GM12878 (cell line): ENCODE measurements at regions not wholly inside any gene's neighbourhood (a gene's known extent, or its start where the extent isn't known, plus 50 kb on each side); places are given as distances from the start of the nearest gene placed in this dataset.

Experiments used
- BHLHE40 ChIP-seq, 2 experiments: fragments of 450-650 bp in 1 of 2; IDR thresholded peaks; 2 replicates each; pipeline ENCODE4 v1.6.1; 2011 to 2017; ENCODE audit warnings: low read depth in 2 of 2, borderline replicate concordance in 1 of 2, improper control_type of control experiment in 1 of 2, low read length in 1 of 2, mild to moderate bottlenecking in 1 of 2
- EP300 ChIP-seq, 2 experiments: fragments of 150-350 bp in 1 of 2; IDR thresholded peaks; 2 replicates each; pipeline ENCODE4 v1.6.1; 2011 to 2012; ENCODE audit warnings: low read depth in 2 of 2, low read length in 2 of 2, borderline replicate concordance in 1 of 2, improper control_type of control experiment in 1 of 2, inconsistent platforms in 1 of 2; ENCODE audit not compliant: control insufficient read depth in 1 of 2
- HDAC6 ChIP-seq: fragments of 200-600 bp; sonication (generic); IDR thresholded peaks from one replicate; pipeline ENCODE4 v1.8.0; 2017; ENCODE audit warnings: antibody characterized with exemption; ENCODE audit not compliant: unreplicated experiment
- POLR2A ChIP-seq: IDR thresholded peaks from 2 replicates; pipeline ENCODE4 v1.6.1; 2011; ENCODE audit warnings: low read depth, mild to moderate bottlenecking, low read length
- RFX5 ChIP-seq: IDR thresholded peaks from 2 replicates; pipeline ENCODE4 v1.6.1; 2011; ENCODE audit warnings: low read depth, low read length, improper control_type of control experiment
- TARDBP ChIP-seq: IDR thresholded peaks from 2 replicates; pipeline ENCODE4 v1.6.1; 2016; ENCODE audit warnings: borderline replicate concordance
- ZZZ3 ChIP-seq: IDR thresholded peaks from 2 replicates; pipeline ENCODE4 v1.6.1; 2011; ENCODE audit warnings: low read depth; ENCODE audit not compliant: control insufficient read depth, insufficient read length
- TF ChIP-seq, protein P1 (sequence below), 3 experiments: IDR thresholded peaks in 2 of 3; conservative IDR thresholded peaks in 1 of 3; 2 replicates each; pipeline ENCODE4 v1.5.1; 2011; ENCODE audit warnings: low read depth in 3 of 3, low read length in 3 of 3, mild to moderate bottlenecking in 3 of 3, control low read depth in 2 of 3, moderate library complexity in 2 of 3, inconsistent platforms in 1 of 3, mixed read lengths in 1 of 3; ENCODE audit not compliant: control insufficient read depth in 2 of 3, insufficient read depth in 1 of 3; ENCODE audit errors: extremely low read depth in 1 of 3
- TF ChIP-seq, protein P2 (sequence below): IDR thresholded peaks from 2 replicates; pipeline ENCODE4 v1.6.1; 2011; ENCODE audit warnings: low read depth, mild to moderate bottlenecking, low read length, moderate library complexity, borderline replicate concordance; ENCODE audit errors: extremely low read depth
- TF ChIP-seq, protein P3 (sequence below): fragments of 450-650 bp; IDR thresholded peaks from 2 replicates; pipeline ENCODE4 v1.6.1; 2016; ENCODE audit warnings: mild to moderate bottlenecking, moderate library complexity, borderline replicate concordance

DNA sequence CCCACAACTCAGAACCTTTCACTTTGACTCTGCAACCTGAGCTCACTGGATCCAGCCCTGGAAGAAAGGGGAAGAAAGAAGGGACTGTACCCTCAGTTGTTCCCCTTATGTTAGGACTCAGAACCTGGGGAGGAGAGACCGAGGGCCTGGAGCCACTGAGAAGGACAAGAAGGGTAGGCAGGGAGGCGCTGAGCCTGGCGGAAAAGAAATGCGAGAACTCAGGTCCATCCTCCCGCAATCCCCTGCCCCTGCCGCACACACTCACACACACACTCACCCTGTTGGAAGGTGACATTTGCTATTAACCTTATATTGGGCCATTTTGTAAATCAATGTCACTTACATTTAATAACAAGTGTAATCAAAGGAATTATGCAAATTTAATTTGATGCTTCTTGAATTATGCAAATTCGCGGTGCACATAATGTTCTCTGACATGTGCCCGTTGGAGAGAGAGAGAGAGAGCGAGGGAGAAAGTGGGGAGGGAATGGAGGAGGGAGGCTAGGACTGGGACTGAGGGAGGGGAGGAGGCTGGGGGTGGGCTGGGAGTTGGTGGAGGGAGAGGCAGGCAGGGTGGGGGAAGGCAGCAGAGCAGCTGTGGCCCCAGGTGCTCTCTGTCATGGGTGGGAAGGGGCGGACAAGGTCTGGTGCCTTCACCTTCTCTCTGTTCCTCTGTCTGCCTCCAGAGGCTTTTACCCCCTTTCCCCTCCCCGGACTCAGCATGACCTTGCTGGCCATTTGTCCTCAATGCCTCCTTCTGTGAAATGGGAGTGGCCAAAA is 99.6 kb upstream of the PAX2 start:
- TF ChIP-seq, protein P1, sequence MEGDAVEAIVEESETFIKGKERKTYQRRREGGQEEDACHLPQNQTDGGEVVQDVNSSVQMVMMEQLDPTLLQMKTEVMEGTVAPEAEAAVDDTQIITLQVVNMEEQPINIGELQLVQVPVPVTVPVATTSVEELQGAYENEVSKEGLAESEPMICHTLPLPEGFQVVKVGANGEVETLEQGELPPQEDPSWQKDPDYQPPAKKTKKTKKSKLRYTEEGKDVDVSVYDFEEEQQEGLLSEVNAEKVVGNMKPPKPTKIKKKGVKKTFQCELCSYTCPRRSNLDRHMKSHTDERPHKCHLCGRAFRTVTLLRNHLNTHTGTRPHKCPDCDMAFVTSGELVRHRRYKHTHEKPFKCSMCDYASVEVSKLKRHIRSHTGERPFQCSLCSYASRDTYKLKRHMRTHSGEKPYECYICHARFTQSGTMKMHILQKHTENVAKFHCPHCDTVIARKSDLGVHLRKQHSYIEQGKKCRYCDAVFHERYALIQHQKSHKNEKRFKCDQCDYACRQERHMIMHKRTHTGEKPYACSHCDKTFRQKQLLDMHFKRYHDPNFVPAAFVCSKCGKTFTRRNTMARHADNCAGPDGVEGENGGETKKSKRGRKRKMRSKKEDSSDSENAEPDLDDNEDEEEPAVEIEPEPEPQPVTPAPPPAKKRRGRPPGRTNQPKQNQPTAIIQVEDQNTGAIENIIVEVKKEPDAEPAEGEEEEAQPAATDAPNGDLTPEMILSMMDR (IDR thresholded peaks at IDR 0.05 in 2 of 3, conservative IDR thresholded peaks at IDR 0.05 in 1 of 3; ENCODE audit: control insufficient read depth in 2 of 3, extremely low read depth in 1 of 3, insufficient read depth in 1 of 3, low read depth in 3 of 3, low read length in 3 of 3) = no peak
- TF ChIP-seq EP300 (IDR thresholded peaks at IDR 0.05; ENCODE audit: borderline replicate concordance in 1 of 2, control insufficient read depth in 1 of 2, low read depth in 2 of 2, low read length in 2 of 2) (no peak), ZZZ3 (no peak), RFX5 (no peak), POLR2A (no peak), TARDBP (no peak), BHLHE40 (IDR thresholded peaks at IDR 0.05; ENCODE audit: borderline replicate concordance in 1 of 2, low read depth in 2 of 2, low read length in 1 of 2) (no peak), HDAC6 (no peak)
- TF ChIP-seq, protein P2, sequence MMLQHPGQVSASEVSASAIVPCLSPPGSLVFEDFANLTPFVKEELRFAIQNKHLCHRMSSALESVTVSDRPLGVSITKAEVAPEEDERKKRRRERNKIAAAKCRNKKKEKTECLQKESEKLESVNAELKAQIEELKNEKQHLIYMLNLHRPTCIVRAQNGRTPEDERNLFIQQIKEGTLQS = no peak
- TF ChIP-seq, protein P3, sequence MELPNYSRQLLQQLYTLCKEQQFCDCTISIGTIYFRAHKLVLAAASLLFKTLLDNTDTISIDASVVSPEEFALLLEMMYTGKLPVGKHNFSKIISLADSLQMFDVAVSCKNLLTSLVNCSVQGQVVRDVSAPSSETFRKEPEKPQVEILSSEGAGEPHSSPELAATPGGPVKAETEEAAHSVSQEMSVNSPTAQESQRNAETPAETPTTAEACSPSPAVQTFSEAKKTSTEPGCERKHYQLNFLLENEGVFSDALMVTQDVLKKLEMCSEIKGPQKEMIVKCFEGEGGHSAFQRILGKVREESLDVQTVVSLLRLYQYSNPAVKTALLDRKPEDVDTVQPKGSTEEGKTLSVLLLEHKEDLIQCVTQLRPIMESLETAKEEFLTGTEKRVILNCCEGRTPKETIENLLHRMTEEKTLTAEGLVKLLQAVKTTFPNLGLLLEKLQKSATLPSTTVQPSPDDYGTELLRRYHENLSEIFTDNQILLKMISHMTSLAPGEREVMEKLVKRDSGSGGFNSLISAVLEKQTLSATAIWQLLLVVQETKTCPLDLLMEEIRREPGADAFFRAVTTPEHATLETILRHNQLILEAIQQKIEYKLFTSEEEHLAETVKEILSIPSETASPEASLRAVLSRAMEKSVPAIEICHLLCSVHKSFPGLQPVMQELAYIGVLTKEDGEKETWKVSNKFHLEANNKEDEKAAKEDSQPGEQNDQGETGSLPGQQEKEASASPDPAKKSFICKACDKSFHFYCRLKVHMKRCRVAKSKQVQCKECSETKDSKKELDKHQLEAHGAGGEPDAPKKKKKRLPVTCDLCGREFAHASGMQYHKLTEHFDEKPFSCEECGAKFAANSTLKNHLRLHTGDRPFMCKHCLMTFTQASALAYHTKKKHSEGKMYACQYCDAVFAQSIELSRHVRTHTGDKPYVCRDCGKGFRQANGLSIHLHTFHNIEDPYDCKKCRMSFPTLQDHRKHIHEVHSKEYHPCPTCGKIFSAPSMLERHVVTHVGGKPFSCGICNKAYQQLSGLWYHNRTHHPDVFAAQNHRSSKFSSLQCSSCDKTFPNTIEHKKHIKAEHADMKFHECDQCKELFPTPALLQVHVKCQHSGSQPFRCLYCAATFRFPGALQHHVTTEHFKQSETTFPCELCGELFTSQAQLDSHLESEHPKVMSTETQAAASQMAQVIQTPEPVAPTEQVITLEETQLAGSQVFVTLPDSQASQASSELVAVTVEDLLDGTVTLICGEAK = no peak
